Mammary epithelial cell (primary cell): ENCODE measurements at regions not wholly inside any gene's neighbourhood (a gene's known extent, or its start where the extent isn't known, plus 50 kb on each side); places are given as distances from the start of the nearest gene placed in this dataset.

Experiments used
- EZH2 ChIP-seq: IDR thresholded peaks from 2 replicates; pipeline ENCODE4 v1.6.1; 2012; ENCODE audit warnings: low read length, inconsistent platforms, borderline replicate concordance
- TF ChIP-seq, protein P1 (sequence below), 2 donors: IDR thresholded peaks in 1 of 2; conservative IDR thresholded peaks in 1 of 2; 2 replicates each; pipeline ENCODE4 v1.5.1; 2011 to 2012; ENCODE audit warnings: inconsistent platforms in 2 of 2, low read length in 2 of 2, mild to moderate bottlenecking in 2 of 2, control low read depth in 1 of 2, low read depth in 1 of 2; ENCODE audit not compliant: insufficient read depth in 1 of 2; ENCODE audit errors: extremely low read depth in 1 of 2

GRCh38 chr4:13694256-13694655 is 66.7 kb upstream of the BOD1L1 start:
- TF ChIP-seq, protein P1, sequence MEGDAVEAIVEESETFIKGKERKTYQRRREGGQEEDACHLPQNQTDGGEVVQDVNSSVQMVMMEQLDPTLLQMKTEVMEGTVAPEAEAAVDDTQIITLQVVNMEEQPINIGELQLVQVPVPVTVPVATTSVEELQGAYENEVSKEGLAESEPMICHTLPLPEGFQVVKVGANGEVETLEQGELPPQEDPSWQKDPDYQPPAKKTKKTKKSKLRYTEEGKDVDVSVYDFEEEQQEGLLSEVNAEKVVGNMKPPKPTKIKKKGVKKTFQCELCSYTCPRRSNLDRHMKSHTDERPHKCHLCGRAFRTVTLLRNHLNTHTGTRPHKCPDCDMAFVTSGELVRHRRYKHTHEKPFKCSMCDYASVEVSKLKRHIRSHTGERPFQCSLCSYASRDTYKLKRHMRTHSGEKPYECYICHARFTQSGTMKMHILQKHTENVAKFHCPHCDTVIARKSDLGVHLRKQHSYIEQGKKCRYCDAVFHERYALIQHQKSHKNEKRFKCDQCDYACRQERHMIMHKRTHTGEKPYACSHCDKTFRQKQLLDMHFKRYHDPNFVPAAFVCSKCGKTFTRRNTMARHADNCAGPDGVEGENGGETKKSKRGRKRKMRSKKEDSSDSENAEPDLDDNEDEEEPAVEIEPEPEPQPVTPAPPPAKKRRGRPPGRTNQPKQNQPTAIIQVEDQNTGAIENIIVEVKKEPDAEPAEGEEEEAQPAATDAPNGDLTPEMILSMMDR (conservative IDR thresholded peaks at IDR 0.05 in 1 of 2, IDR thresholded peaks at IDR 0.05 in 1 of 2; ENCODE audit: extremely low read depth in 1 of 2, insufficient read depth in 1 of 2, low read depth in 1 of 2, low read length in 2 of 2), result no peak
- TF ChIP-seq EZH2, result no peak
